WTC11 (cell line): ENCODE measurements at regions not wholly inside any gene's neighbourhood (a gene's known extent, or its start where the extent isn't known, plus 50 kb on each side); places are given as distances from the start of the nearest gene placed in this dataset.

ENCODE experiments used
- ATF1 ChIP-seq: sonication (generic); formaldehyde crosslinking; IDR thresholded peaks from 2 replicates; pipeline ENCODE4 v1.8.1; 2023; ENCODE audit warnings: mild to moderate bottlenecking, moderate library complexity, missing genetic modification reagents
- CREB1 ChIP-seq: sonication (generic); formaldehyde crosslinking; IDR thresholded peaks from 2 replicates; pipeline ENCODE4 v1.8.0; 2023; ENCODE audit warnings: mild to moderate bottlenecking, missing genetic modification reagents
- CTCF ChIP-seq: fragments of 200-600 bp; IDR thresholded peaks from 2 replicates; pipeline ENCODE4 v1.8.0; 2022; ENCODE audit warnings: antibody characterized with exemption
- ESRRA ChIP-seq: sonication (generic); formaldehyde crosslinking; IDR thresholded peaks from 2 replicates; pipeline ENCODE4 v1.8.1; 2022; ENCODE audit warnings: mild to moderate bottlenecking, missing genetic modification reagents, borderline replicate concordance
- HMGXB4 ChIP-seq: sonication (generic); formaldehyde crosslinking; IDR thresholded peaks from 2 replicates; pipeline ENCODE4 v1.8.1; 2023; ENCODE audit warnings: mild to moderate bottlenecking, moderate library complexity, missing genetic modification reagents
- IRF1 ChIP-seq: sonication (generic); formaldehyde crosslinking; IDR thresholded peaks from 2 replicates; pipeline ENCODE4 v1.8.0; 2023; ENCODE audit warnings: missing genetic modification reagents
- JAZF1 ChIP-seq: fragments of 250-450 bp; sonication (Bioruptor Pico); IDR thresholded peaks from 2 replicates; pipeline ENCODE4 v1.9.0; 2021; ENCODE audit warnings: moderate library complexity, mild to moderate bottlenecking, inconsistent platforms
- JUN ChIP-seq: sonication (generic); formaldehyde crosslinking; IDR thresholded peaks from 2 replicates; pipeline ENCODE4 v1.8.0; 2023; ENCODE audit warnings: mild to moderate bottlenecking, missing genetic modification reagents
- SMAD4 ChIP-seq: sonication (generic); formaldehyde crosslinking; IDR thresholded peaks from 2 replicates; pipeline ENCODE4 v1.8.0; 2022; ENCODE audit warnings: mild to moderate bottlenecking, missing genetic modification reagents
- SP1 ChIP-seq: sonication (generic); formaldehyde crosslinking; conservative IDR thresholded peaks from 2 replicates; pipeline ENCODE4 v1.8.1; 2022; ENCODE audit warnings: missing genetic modification reagents
- ZBTB21 ChIP-seq: sonication (generic); formaldehyde crosslinking; IDR thresholded peaks from 2 replicates; pipeline ENCODE4 v1.8.1; 2023; ENCODE audit warnings: mild to moderate bottlenecking, missing genetic modification reagents, borderline replicate concordance
- ZNF232 ChIP-seq: sonication (generic); formaldehyde crosslinking; IDR thresholded peaks from 2 replicates; pipeline ENCODE4 v1.8.0; 2022; ENCODE audit warnings: mild to moderate bottlenecking, missing genetic modification reagents
- TF ChIP-seq, protein P1 (sequence below): sonication (generic); formaldehyde crosslinking; conservative IDR thresholded peaks from 2 replicates; pipeline ENCODE4 v1.8.1; 2022; ENCODE audit warnings: mild to moderate bottlenecking, missing genetic modification reagents
- TF ChIP-seq, protein P2 (sequence below): sonication (generic); formaldehyde crosslinking; IDR thresholded peaks from 2 replicates; pipeline ENCODE4 v1.8.1; 2023; ENCODE audit warnings: mild to moderate bottlenecking, missing genetic modification reagents, borderline replicate concordance

- TF ChIP-seq, protein P1, sequence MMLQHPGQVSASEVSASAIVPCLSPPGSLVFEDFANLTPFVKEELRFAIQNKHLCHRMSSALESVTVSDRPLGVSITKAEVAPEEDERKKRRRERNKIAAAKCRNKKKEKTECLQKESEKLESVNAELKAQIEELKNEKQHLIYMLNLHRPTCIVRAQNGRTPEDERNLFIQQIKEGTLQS (CRISPR knock-in tag), result no peak
- TF ChIP-seq CTCF (no peak), JUN (no peak), ZBTB21 (CRISPR knock-in tag) (no peak), HMGXB4 (CRISPR knock-in tag) (no peak), ATF1 (no peak), SMAD4 (CRISPR knock-in tag) (no peak), IRF1 (no peak), ESRRA (no peak), ZNF232 (no peak), CREB1 (CRISPR knock-in tag) (no peak), JAZF1 (CRISPR knock-in tag) (no peak), SP1 (no peak)
- TF ChIP-seq, protein P2, sequence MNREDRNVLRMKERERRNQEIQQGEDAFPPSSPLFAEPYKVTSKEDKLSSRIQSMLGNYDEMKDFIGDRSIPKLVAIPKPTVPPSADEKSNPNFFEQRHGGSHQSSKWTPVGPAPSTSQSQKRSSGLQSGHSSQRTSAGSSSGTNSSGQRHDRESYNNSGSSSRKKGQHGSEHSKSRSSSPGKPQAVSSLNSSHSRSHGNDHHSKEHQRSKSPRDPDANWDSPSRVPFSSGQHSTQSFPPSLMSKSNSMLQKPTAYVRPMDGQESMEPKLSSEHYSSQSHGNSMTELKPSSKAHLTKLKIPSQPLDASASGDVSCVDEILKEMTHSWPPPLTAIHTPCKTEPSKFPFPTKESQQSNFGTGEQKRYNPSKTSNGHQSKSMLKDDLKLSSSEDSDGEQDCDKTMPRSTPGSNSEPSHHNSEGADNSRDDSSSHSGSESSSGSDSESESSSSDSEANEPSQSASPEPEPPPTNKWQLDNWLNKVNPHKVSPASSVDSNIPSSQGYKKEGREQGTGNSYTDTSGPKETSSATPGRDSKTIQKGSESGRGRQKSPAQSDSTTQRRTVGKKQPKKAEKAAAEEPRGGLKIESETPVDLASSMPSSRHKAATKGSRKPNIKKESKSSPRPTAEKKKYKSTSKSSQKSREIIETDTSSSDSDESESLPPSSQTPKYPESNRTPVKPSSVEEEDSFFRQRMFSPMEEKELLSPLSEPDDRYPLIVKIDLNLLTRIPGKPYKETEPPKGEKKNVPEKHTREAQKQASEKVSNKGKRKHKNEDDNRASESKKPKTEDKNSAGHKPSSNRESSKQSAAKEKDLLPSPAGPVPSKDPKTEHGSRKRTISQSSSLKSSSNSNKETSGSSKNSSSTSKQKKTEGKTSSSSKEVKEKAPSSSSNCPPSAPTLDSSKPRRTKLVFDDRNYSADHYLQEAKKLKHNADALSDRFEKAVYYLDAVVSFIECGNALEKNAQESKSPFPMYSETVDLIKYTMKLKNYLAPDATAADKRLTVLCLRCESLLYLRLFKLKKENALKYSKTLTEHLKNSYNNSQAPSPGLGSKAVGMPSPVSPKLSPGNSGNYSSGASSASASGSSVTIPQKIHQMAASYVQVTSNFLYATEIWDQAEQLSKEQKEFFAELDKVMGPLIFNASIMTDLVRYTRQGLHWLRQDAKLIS (CRISPR knock-in tag), result no peak
Measured at GRCh38 chr1:209168204-209168603, 415.3 kb upstream of the CAMK1G start.
